ENCODE measurements at regions not wholly inside any gene's neighbourhood (a gene's known extent, or its start where the extent isn't known, plus 50 kb on each side); places are given as distances from the start of the nearest gene placed in this dataset.

DNA sequence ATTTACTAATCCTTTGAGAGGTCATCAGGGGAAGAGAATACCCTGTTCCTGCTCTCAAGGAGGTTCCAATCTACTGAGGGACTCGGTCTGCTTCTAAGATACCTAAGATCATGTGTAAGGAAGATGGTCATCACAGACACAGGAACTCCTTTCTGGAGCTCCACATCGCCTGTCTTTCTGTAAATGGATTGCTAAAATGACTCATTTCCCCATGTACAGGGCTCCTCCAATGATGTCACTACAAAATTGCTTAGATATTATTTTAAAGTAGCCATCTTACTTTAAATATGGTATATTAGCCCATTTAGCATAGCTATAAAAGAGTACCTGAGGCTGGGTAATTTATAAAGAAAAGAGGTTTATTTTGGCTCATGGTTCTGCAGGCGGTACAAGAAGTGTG lies 206.1 kb upstream of the PROK2 start:
- TF ChIP-seq, protein P1, sequence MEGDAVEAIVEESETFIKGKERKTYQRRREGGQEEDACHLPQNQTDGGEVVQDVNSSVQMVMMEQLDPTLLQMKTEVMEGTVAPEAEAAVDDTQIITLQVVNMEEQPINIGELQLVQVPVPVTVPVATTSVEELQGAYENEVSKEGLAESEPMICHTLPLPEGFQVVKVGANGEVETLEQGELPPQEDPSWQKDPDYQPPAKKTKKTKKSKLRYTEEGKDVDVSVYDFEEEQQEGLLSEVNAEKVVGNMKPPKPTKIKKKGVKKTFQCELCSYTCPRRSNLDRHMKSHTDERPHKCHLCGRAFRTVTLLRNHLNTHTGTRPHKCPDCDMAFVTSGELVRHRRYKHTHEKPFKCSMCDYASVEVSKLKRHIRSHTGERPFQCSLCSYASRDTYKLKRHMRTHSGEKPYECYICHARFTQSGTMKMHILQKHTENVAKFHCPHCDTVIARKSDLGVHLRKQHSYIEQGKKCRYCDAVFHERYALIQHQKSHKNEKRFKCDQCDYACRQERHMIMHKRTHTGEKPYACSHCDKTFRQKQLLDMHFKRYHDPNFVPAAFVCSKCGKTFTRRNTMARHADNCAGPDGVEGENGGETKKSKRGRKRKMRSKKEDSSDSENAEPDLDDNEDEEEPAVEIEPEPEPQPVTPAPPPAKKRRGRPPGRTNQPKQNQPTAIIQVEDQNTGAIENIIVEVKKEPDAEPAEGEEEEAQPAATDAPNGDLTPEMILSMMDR (IDR thresholded peaks at IDR 0.05), result no peak
- TF ChIP-seq REST (IDR thresholded peaks at IDR 0.05; ENCODE audit: low read depth, low read length) (no peak), FOXM1 (IDR thresholded peaks at IDR 0.05; ENCODE audit: low read depth) (no peak)
